ENCODE measurements at regions not wholly inside any gene's neighbourhood (a gene's known extent, or its start where the extent isn't known, plus 50 kb on each side); places are given as distances from the start of the nearest gene placed in this dataset.

DNA sequence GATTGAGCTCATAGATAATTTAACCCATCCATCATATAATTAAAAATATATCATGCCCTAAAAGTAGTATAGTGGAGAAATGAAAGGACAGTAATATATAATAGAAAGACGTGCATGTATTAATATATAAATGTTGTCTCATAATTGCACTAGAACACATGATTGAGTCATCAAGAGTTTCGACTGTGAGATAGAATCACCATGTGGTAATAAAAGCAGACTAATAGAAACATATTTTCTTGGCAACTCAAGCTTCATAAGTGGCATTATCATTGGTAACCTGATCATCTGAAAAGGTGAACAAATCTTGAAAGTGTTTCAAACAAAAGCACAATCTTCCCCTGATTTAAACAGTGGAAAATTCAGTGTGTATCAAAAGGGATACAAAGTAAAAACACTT, 188.8 kb downstream of the CYRIA start:
- ChIA-PET POLR2A (no interaction called here), CTCF (no interaction called here)
- Histone ChIP-seq H3K27ac (ENCODE audit: low read depth, low read length) (no peak overlapping the region), H3K9me3 (ENCODE audit: low read length) (no peaks in the 10 kb centered on the region), H3K4me1 (ENCODE audit: insufficient read depth, low read length) (no peaks in the 10 kb centered on the region), H3K36me3 (ENCODE audit: insufficient read depth, low read length) (no peaks in the 10 kb centered on the region), H3K4me3 (ENCODE audit: low read length) (no peak overlapping the region), H3K27me3 (ENCODE audit: insufficient read depth, low read length, poor library complexity, severe bottlenecking) (no peaks in the 10 kb centered on the region)
- H3K27me3 Mint-ChIP-seq = peaks cover 0 to 3% of the 10 kb centered on the region in 2 donors
- H3K36me3 Mint-ChIP-seq = peaks cover 0 to 2% (median 0%) of the 10 kb centered on the region in 3 donors
- no peak overlapping the region for H3K4me3 Mint-ChIP-seq
- no peak for DNase-seq
- no peak overlapping the region for H3K27ac Mint-ChIP-seq
- H3K4me1 Mint-ChIP-seq = no peaks in the 10 kb centered on the region
- H3K9me3 Mint-ChIP-seq = peaks cover 0 to 3% (median 0%) of the 10 kb centered on the region in 5 donors

DNA sequence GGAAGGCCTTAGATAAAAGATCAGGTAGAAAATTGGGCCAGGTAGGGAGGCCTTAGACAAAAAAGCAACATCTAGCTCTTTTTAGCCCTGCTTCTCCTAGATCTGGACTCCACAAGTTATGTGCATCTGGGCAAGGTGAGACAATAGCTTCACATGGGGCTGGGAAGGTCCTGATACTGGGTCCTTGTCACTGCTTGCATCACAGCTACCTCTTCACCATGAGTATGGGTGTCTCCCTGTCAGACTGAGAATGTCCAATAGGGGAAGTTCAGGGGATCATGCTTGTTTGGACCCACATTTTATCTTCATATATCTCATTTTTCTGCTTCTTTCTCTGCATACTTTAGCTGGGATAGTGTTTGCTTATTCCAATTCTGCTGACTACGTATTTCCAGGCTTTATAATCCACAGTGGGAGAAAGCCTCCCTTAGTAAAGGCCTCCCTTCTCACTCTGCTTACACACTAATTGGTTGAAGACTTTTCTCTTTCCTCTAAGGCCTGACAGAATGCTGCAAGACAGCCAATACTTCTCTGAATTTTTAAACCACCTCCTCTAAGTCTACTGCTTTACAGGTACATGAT, 189.6 kb downstream of the CYRIA start:
- no peak for DNase-seq
- ChIA-PET CTCF (no interaction called here), POLR2A (no interaction called here)
- Histone ChIP-seq H3K36me3 (ENCODE audit: insufficient read depth, low read length) (no peaks in the 10 kb centered on the region), H3K9me3 (ENCODE audit: low read length) (no peaks in the 10 kb centered on the region), H3K27me3 (ENCODE audit: insufficient read depth, low read length, poor library complexity, severe bottlenecking) (no peaks in the 10 kb centered on the region), H3K27ac (ENCODE audit: low read depth, low read length) (no peak overlapping the region), H3K4me3 (ENCODE audit: low read length) (no peak overlapping the region), H3K4me1 (ENCODE audit: insufficient read depth, low read length) (no peaks in the 10 kb centered on the region)
- Mint-ChIP-seq H3K27me3 (peaks cover 0 to 3% of the 10 kb centered on the region in 2 donors), H3K27ac (no peak overlapping the region), H3K9me3 (peaks cover 0 to 3% (median 0%) of the 10 kb centered on the region in 5 donors), H3K36me3 (peaks cover 0 to 2% (median 0%) of the 10 kb centered on the region in 3 donors), H3K4me1 (no peaks in the 10 kb centered on the region), H3K4me3 (no peak overlapping the region)

DNA sequence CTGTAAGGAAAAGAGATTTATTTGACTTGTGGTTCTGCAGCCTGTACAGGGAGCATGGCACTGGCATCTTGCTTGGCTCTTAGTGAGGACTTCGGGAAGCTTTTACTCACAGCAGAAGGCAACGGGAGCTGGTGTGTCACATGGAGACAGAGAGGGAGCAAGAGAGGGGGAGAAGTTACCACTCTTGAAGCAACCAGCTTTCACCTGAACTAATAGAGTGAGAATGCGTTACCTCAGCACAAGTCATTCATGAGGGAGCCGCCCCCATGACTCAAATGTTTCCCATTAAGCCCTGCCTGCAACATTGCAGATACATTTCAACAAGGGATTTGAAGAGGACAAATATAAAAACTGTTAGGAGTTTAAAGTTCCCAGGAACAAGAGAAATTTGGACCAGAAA, 190.0 kb downstream of the CYRIA start:
- peaks cover 0 to 2% (median 0%) of the 10 kb centered on the region in 3 donors for H3K36me3 Mint-ChIP-seq
- CTCF ChIA-PET = no interaction called here
- H3K9me3 ChIP-seq (ENCODE audit: low read length) = no peaks in the 10 kb centered on the region

DNA sequence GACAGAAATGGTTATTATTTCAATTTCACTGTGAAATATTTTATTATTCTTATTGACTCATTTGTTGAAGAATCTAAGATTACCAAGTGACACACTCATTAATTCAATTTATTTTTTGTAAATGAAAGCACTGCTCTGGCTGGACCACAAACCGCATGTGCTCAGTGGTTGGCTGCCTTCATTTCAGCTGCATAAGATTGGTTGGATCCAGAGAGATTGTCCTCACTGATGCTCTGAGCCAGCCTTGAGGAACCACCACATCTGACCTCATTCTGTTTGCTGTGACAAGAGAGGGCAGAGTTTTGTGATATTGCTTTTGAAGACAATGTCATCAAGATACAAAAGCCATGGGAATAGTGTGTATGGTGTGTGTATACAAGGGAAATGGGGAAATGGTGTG, 192.1 kb downstream of the CYRIA start:
- H3K36me3 Mint-ChIP-seq = peaks cover 0 to 2% (median 0%) of the 10 kb centered on the region in 3 donors

More for the DNA sequence above, 190.0 kb downstream of the CYRIA start:
- POLR2A ChIA-PET = no interaction called here
- no peak overlapping the region for H3K27ac ChIP-seq (ENCODE audit: low read depth, low read length)
- no peaks in the 10 kb centered on the region for H3K27me3 Mint-ChIP-seq
- no peaks in the 10 kb centered on the region for H3K4me1 ChIP-seq (ENCODE audit: insufficient read depth, low read length)
- H3K4me3 Mint-ChIP-seq = no peak overlapping the region
- no peaks in the 10 kb centered on the region for H3K36me3 ChIP-seq (ENCODE audit: insufficient read depth, low read length)
- no peak overlapping the region for H3K27ac Mint-ChIP-seq
- H3K4me3 ChIP-seq (ENCODE audit: low read length) = no peak overlapping the region
- no peaks in the 10 kb centered on the region for H3K4me1 Mint-ChIP-seq
- no peaks in the 10 kb centered on the region for H3K27me3 ChIP-seq (ENCODE audit: insufficient read depth, low read length, poor library complexity, severe bottlenecking)
- no peak for DNase-seq
- H3K9me3 Mint-ChIP-seq = no peaks in the 10 kb centered on the region

DNA sequence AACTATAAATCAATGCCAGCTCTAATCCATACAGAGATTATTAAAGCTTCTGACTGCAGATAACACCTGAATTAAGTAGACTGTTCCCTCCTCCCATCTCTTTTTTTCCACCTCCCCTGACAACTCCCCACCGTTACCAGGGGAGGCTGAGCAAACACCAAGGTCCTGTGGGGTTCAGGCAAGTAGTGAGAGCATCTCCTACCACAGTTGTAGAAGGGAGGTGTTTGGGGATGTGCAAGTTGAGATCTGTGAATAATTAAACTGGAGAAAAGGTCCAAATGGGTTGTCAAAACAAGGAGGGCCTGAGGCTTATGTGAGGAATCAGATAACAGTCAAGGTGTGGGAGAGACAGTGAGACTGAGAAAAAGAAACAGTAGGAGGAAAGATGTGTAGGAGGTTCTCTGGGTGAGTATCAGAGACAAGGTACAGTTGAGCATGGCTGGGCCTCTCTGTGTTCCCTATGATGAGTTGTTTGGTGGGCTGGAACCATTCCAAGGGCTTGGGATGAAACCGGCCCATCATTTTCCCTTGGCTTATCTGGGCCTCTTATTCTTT, 194.6 kb downstream of the CYRIA start:
- Mint-ChIP-seq H3K9me3 (no peaks in the 10 kb centered on the region), H3K27me3 (no peaks in the 10 kb centered on the region), H3K4me1 (no peaks in the 10 kb centered on the region), H3K36me3 (no peaks in the 10 kb centered on the region), H3K27ac (no peak overlapping the region), H3K4me3 (no peak overlapping the region)
- POLR2A ChIA-PET = no interaction called here
- Histone ChIP-seq H3K27ac (ENCODE audit: low read depth, low read length) (no peak overlapping the region), H3K4me1 (ENCODE audit: insufficient read depth, low read length) (no peaks in the 10 kb centered on the region), H3K4me3 (ENCODE audit: low read length) (no peak overlapping the region), H3K36me3 (ENCODE audit: insufficient read depth, low read length) (no peaks in the 10 kb centered on the region), H3K9me3 (ENCODE audit: low read length) (no peaks in the 10 kb centered on the region), H3K27me3 (ENCODE audit: insufficient read depth, low read length, poor library complexity, severe bottlenecking) (no peaks in the 10 kb centered on the region)
- CTCF ChIA-PET = no interaction called here
- DNase-seq = no peak

More for the DNA sequence above, 192.1 kb downstream of the CYRIA start:
- Mint-ChIP-seq H3K27me3 (no peaks in the 10 kb centered on the region), H3K9me3 (no peaks in the 10 kb centered on the region), H3K27ac (no peak overlapping the region), H3K4me1 (no peaks in the 10 kb centered on the region), H3K4me3 (no peak overlapping the region)
- POLR2A ChIA-PET = no interaction called here
- no peak overlapping the region for H3K27ac ChIP-seq (ENCODE audit: low read depth, low read length)
- no peaks in the 10 kb centered on the region for H3K4me1 ChIP-seq (ENCODE audit: insufficient read depth, low read length)
- CTCF ChIA-PET = no interaction called here
- H3K36me3 ChIP-seq (ENCODE audit: insufficient read depth, low read length) = no peaks in the 10 kb centered on the region
- no peak overlapping the region for H3K4me3 ChIP-seq (ENCODE audit: low read length)
- no peaks in the 10 kb centered on the region for H3K9me3 ChIP-seq (ENCODE audit: low read length)
- no peak for DNase-seq
- H3K27me3 ChIP-seq (ENCODE audit: insufficient read depth, low read length, poor library complexity, severe bottlenecking) = no peaks in the 10 kb centered on the region

DNA sequence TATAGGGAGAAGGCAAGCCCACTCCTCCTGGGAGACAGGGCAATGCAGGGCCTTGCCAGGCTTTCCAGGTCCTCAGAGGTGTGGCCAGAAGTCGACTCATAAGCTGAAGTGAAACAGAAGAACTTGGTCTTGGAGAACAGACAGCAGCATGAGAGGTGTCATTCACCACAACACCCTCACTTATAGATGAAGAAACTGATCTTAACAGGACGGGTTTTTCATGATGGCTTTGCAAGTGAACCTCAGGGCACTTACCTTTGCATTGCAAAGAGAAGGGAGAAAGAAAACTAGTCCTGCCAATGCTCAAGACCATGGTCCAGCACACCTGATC, 198.8 kb downstream of the CYRIA start:
- no peaks in the 10 kb centered on the region for H3K9me3 ChIP-seq (ENCODE audit: low read length)
- H3K36me3 Mint-ChIP-seq = no peaks in the 10 kb centered on the region
- peaks cover 0 to 2% (median 0%) of the 10 kb centered on the region in 5 donors for H3K9me3 Mint-ChIP-seq
- H3K27ac ChIP-seq (ENCODE audit: low read depth, low read length) = no peak overlapping the region
- no peaks in the 10 kb centered on the region for H3K4me1 ChIP-seq (ENCODE audit: insufficient read depth, low read length)
- ChIA-PET POLR2A (no interaction called here), CTCF (no interaction called here)
- H3K27ac Mint-ChIP-seq = no peak overlapping the region
- no peak overlapping the region for H3K4me3 Mint-ChIP-seq
- H3K4me3 ChIP-seq (ENCODE audit: low read length) = no peak overlapping the region
- H3K27me3 ChIP-seq (ENCODE audit: insufficient read depth, low read length, poor library complexity, severe bottlenecking) = no peaks in the 10 kb centered on the region
- H3K27me3 Mint-ChIP-seq = no peaks in the 10 kb centered on the region
- no peaks in the 10 kb centered on the region for H3K4me1 Mint-ChIP-seq
- DNase-seq = no peak
- H3K36me3 ChIP-seq (ENCODE audit: insufficient read depth, low read length) = no peaks in the 10 kb centered on the region

DNA sequence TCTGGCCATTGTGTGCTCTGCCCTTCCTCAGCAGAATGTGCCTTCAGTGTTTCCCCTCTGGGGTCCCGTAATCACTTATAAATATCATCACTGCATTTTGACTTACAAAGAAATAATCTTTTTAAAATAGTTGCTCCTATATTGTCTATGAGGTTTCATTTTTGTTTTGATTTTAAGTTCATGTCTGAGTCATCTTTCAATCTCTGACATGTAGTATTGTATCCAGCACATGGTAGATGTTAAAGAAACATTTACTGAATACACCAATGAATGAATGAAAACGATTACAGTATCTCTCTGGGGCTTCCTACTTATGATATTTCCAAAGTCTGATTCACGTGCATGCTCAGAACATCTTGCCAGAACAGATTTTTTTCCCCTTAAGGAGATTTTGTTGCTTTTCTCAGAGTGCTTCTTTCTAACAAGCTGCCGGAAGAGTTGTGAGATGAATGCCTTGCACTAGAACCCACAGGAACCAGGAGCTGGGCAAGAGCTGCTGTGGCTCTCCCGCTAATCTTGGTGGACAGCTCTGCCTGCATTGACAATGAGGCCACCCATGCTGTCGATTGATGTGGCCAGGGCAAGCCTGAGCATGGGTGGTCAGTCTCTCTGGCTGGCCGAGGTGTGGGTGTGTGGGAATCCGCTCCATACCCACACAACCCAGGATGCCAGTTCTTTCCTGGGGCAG, 199.4 kb downstream of the CYRIA start:
- no peak overlapping the region for H3K27ac ChIP-seq (ENCODE audit: low read depth, low read length)
- H3K27ac Mint-ChIP-seq = no peak overlapping the region
- no peaks in the 10 kb centered on the region for H3K9me3 ChIP-seq (ENCODE audit: low read length)
- H3K36me3 ChIP-seq (ENCODE audit: insufficient read depth, low read length) = no peaks in the 10 kb centered on the region
- H3K4me1 ChIP-seq (ENCODE audit: insufficient read depth, low read length) = no peaks in the 10 kb centered on the region
- H3K27me3 ChIP-seq (ENCODE audit: insufficient read depth, low read length, poor library complexity, severe bottlenecking) = no peaks in the 10 kb centered on the region
- no peaks in the 10 kb centered on the region for H3K4me1 Mint-ChIP-seq
- H3K27me3 Mint-ChIP-seq = no peaks in the 10 kb centered on the region
- POLR2A ChIA-PET = no interaction called here
- no peaks in the 10 kb centered on the region for H3K36me3 Mint-ChIP-seq
- CTCF ChIA-PET = no interaction called here
- peaks cover 0 to 2% (median 0%) of the 10 kb centered on the region in 5 donors for H3K9me3 Mint-ChIP-seq
- DNase-seq = no peak
- no peak overlapping the region for H3K4me3 ChIP-seq (ENCODE audit: low read length)
- H3K4me3 Mint-ChIP-seq = no peak overlapping the region

DNA sequence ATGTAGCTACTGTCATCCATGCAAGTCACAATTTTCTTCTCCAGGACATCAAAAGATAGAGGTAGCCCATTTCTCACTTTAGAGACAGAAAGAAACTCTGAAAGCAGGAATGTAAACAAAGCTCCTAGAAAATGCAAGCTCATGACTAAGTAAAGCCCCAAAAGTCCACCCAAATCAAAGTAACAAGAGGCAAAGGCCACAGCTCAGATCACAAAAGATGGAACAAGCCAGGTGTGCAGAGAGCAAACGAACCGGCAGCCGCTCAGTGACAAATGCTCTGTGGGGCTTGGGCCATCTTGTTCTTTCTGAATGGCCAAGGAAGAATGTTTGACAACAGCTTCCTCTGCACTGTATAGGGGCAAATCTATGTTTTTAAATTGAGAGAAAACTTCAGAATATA, 201.0 kb downstream of the CYRIA start:
- H3K27ac Mint-ChIP-seq = no peak overlapping the region
- no peaks in the 10 kb centered on the region for H3K27me3 ChIP-seq (ENCODE audit: insufficient read depth, low read length, poor library complexity, severe bottlenecking)
- H3K9me3 ChIP-seq (ENCODE audit: low read length) = no peaks in the 10 kb centered on the region
- no peaks in the 10 kb centered on the region for H3K4me1 Mint-ChIP-seq
- no peaks in the 10 kb centered on the region for H3K36me3 Mint-ChIP-seq
- no peak for DNase-seq
- no peaks in the 10 kb centered on the region for H3K4me1 ChIP-seq (ENCODE audit: insufficient read depth, low read length)
- no peaks in the 10 kb centered on the region for H3K36me3 ChIP-seq (ENCODE audit: insufficient read depth, low read length)
- ChIA-PET POLR2A (no interaction called here), CTCF (no interaction called here)
- no peak overlapping the region for H3K27ac ChIP-seq (ENCODE audit: low read depth, low read length)
- H3K27me3 Mint-ChIP-seq = no peaks in the 10 kb centered on the region
- H3K4me3 Mint-ChIP-seq = no peak overlapping the region
- H3K9me3 Mint-ChIP-seq = peaks cover 0 to 5% (median 0%) of the 10 kb centered on the region in 5 donors
- H3K4me3 ChIP-seq (ENCODE audit: low read length) = no peak overlapping the region
